IMR-90 (cell line): ENCODE measurements at regions not wholly inside any gene's neighbourhood (a gene's known extent, or its start where the extent isn't known, plus 50 kb on each side); places are given as distances from the start of the nearest gene placed in this dataset.

Experiments
- ATAC-seq: fragments of 200-7000 bp; cut with Tn5 transposase; 2 replicates; pipeline ENCODE4 v1.9.1; 2020; ENCODE audit warnings: low read depth, mild to moderate bottlenecking, moderate library complexity
- BruUV-seq: library from RNA; stranded (reverse); fragments of 400-500 nt; replicated peaks from 2 replicates; lab custom pipeline; 2021; lab: Mats Ljungman, UMichigan
- CTCF ChIA-PET: fragments of 300-600 bp; formaldehyde crosslinking; extraction: SDS; loops from one replicate; lab custom pipeline; 2021; ENCODE audit warnings: antibody characterized with exemption; lab: Yijun Ruan, JAX
- POLR2A ChIA-PET: fragments of 300-600 bp; sonication (Branson Sonifier 250); formaldehyde crosslinking; loops from one replicate; lab custom pipeline; 2022; ENCODE audit warnings: antibody characterized with exemption; ENCODE audit not compliant: unreplicated experiment; lab: Charles Lee
- DNase-seq: peaks from one replicate; pipeline ENCODE4 v3.0.0; 2013
- H2AFZ ChIP-seq: replicated peaks from 2 replicates; pipeline ENCODE3; 2013; ENCODE audit warnings: low read length, mild to moderate bottlenecking; ENCODE audit not compliant: poor library complexity
- H2AK5ac ChIP-seq: 2 replicates; pipeline ENCODE4 v1.6.1; 2013; ENCODE audit warnings: low read depth, low read length, inconsistent platforms
- H2AK9ac ChIP-seq: replicated peaks from 2 replicates; pipeline ENCODE3; 2013; ENCODE audit warnings: mild to moderate bottlenecking, low read depth, low read length, moderate library complexity; ENCODE audit not compliant: poor library complexity
- H2BK120ac ChIP-seq: 2 replicates; pipeline ENCODE4 v1.6.1; 2013; ENCODE audit warnings: low read depth, low read length, inconsistent platforms
- H2BK15ac ChIP-seq: 3 replicates; pipeline ENCODE4 v1.6.1; 2013; ENCODE audit warnings: low read depth, low read length, inconsistent platforms
- H2BK20ac ChIP-seq: 2 replicates; pipeline ENCODE4 v1.6.1; 2013; ENCODE audit warnings: low read depth, mild to moderate bottlenecking, inconsistent platforms, low read length, moderate library complexity
- H2BK5ac ChIP-seq: 2 replicates; pipeline ENCODE4 v1.6.1; 2013; ENCODE audit warnings: mild to moderate bottlenecking, low read depth, low read length, inconsistent platforms; ENCODE audit not compliant: poor library complexity, severe bottlenecking
- H3K14ac ChIP-seq: replicated peaks from 2 replicates; pipeline ENCODE4 v1.6.1; 2013; ENCODE audit warnings: low read depth, low read length, inconsistent platforms
- H3K18ac ChIP-seq: 2 replicates; pipeline ENCODE4 v1.6.1; 2013; ENCODE audit warnings: low read depth, low read length, control low read depth
- H3K23ac ChIP-seq: 2 replicates; pipeline ENCODE4 v1.6.1; 2013; ENCODE audit warnings: low read depth, low read length, inconsistent platforms
- H3K27ac ChIP-seq: 2 replicates; pipeline ENCODE4 v1.5.1; 2013; ENCODE audit warnings: mild to moderate bottlenecking, control low read depth, low read length; ENCODE audit not compliant: insufficient read depth
- H3K27me3 ChIP-seq: 2 replicates; pipeline ENCODE4 v1.6.1; 2013; ENCODE audit warnings: low read length; ENCODE audit not compliant: control insufficient read depth, insufficient read depth
- H3K36me3 ChIP-seq: 2 replicates; pipeline ENCODE4 v1.6.1; 2013; ENCODE audit warnings: low read length, mixed read lengths; ENCODE audit not compliant: control insufficient read depth, insufficient read depth
- H3K4ac ChIP-seq: 2 replicates; pipeline ENCODE4 v1.6.1; 2013; ENCODE audit warnings: low read depth, low read length, inconsistent platforms
- H3K4me1 ChIP-seq: 2 replicates; pipeline ENCODE4 v1.6.1; 2013; ENCODE audit warnings: low read length, mixed read lengths; ENCODE audit not compliant: control insufficient read depth, insufficient read depth
- H3K4me2 ChIP-seq: 2 replicates; pipeline ENCODE4 v1.6.1; 2013; ENCODE audit warnings: low read depth, mild to moderate bottlenecking, control low read depth, low read length, moderate library complexity
- H3K4me3 ChIP-seq: 2 replicates; pipeline ENCODE4 v1.5.1; 2013; ENCODE audit warnings: low read depth, mild to moderate bottlenecking, control low read depth, low read length, moderate library complexity; ENCODE audit not compliant: insufficient read depth
- H3K56ac ChIP-seq: 2 replicates; pipeline ENCODE4 v1.6.1; 2013; ENCODE audit warnings: low read length, inconsistent platforms; ENCODE audit not compliant: insufficient read depth; ENCODE audit errors: extremely low read depth
- H3K79me1 ChIP-seq, 2 experiments: 2 replicates each; pipeline ENCODE4 v1.6.1; 2013; ENCODE audit warnings: low read length in 2 of 2, inconsistent platforms in 1 of 2, low read depth in 1 of 2
- H3K9ac ChIP-seq: 2 replicates; pipeline ENCODE4 v1.6.1; 2013; ENCODE audit warnings: low read depth, low read length, control low read depth
- H3K9me1 ChIP-seq: 2 replicates; pipeline ENCODE4 v1.6.1; 2013; ENCODE audit warnings: low read length, inconsistent platforms; ENCODE audit not compliant: insufficient read depth
- H3K9me3 ChIP-seq: 2 replicates; pipeline ENCODE4 v1.6.1; 2013; ENCODE audit warnings: low read length; ENCODE audit not compliant: control insufficient read depth, insufficient read depth
- H4K20me1 ChIP-seq: 2 replicates; pipeline ENCODE4 v1.6.1; 2013; ENCODE audit warnings: low read length, inconsistent platforms; ENCODE audit not compliant: insufficient read depth
- H4K5ac ChIP-seq: 2 replicates; pipeline ENCODE4 v1.6.1; 2013; ENCODE audit warnings: mild to moderate bottlenecking, low read depth, low read length, control low read depth
- H4K8ac ChIP-seq, 2 experiments: 2 replicates each; pipeline ENCODE4 v1.6.1; 2013; ENCODE audit warnings: low read depth in 2 of 2, low read length in 2 of 2, control low read depth in 1 of 2, inconsistent platforms in 1 of 2
- H4K91ac ChIP-seq: 2 replicates; pipeline ENCODE4 v1.6.1; 2013; ENCODE audit warnings: low read depth, low read length, inconsistent platforms; ENCODE audit not compliant: insufficient read depth
- BHLHE40 ChIP-seq: fragments of 150-350 bp; IDR thresholded peaks from 2 replicates; pipeline ENCODE4 v1.6.1; 2016; ENCODE audit warnings: mild to moderate bottlenecking, low read depth, low read length
- CEBPB ChIP-seq: IDR thresholded peaks from 2 replicates; pipeline ENCODE4 v1.6.1; 2012; ENCODE audit warnings: low read depth, low read length, improper control_type of control experiment
- CHD1 ChIP-seq: IDR thresholded peaks from 2 replicates; pipeline ENCODE4 v1.6.1; 2012; ENCODE audit warnings: low read depth, low read length, improper control_type of control experiment
- FOS ChIP-seq: fragments of 150-350 bp; IDR thresholded peaks from 2 replicates; pipeline ENCODE4 v1.6.1; 2016; ENCODE audit warnings: low read depth, low read length
- MAFK ChIP-seq: IDR thresholded peaks from 2 replicates; pipeline ENCODE4 v1.6.1; 2012; ENCODE audit warnings: low read depth, low read length, improper control_type of control experiment
- MAZ ChIP-seq: IDR thresholded peaks from 2 replicates; pipeline ENCODE4 v1.6.1; 2012; ENCODE audit warnings: low read depth, mild to moderate bottlenecking, low read length, improper control_type of control experiment, moderate library complexity, borderline replicate concordance
- MXI1 ChIP-seq: IDR thresholded peaks from 2 replicates; pipeline ENCODE4 v1.6.1; 2012; ENCODE audit warnings: low read depth, mild to moderate bottlenecking, low read length, moderate library complexity, borderline replicate concordance
- NFE2L2 ChIP-seq: fragments of 150-350 bp; IDR thresholded peaks from 2 replicates; pipeline ENCODE4 v1.6.1; 2016; ENCODE audit warnings: low read depth, mild to moderate bottlenecking, low read length
- POLR2A ChIP-seq: IDR thresholded peaks from 2 replicates; pipeline ENCODE4 v1.6.1; 2012; ENCODE audit warnings: mild to moderate bottlenecking, low read depth, low read length
- RAD21 ChIP-seq: IDR thresholded peaks from 2 replicates; pipeline ENCODE4 v1.6.1; 2012; ENCODE audit warnings: low read length, improper control_type of control experiment
- RCOR1 ChIP-seq: IDR thresholded peaks from 2 replicates; pipeline ENCODE4 v1.6.1; 2012; ENCODE audit warnings: mild to moderate bottlenecking, low read length, improper control_type of control experiment; ENCODE audit not compliant: insufficient replicate concordance
- RFX5 ChIP-seq: IDR thresholded peaks from 2 replicates; pipeline ENCODE4 v1.8.0; 2012; ENCODE audit warnings: low read depth, mild to moderate bottlenecking, low read length, moderate library complexity
- SMC3 ChIP-seq: fragments of 150-350 bp; IDR thresholded peaks from 2 replicates; pipeline ENCODE4 v1.6.1; 2016; ENCODE audit warnings: low read depth, mild to moderate bottlenecking, antibody characterized with exemption, low read length, moderate library complexity
- WGBS, 2 experiments: methylation state at CpG; one replicate each; pipeline versions ENCODE4 v1.1.5 to v1.1.7; 2013; ENCODE audit warnings: missing lambda C conversion rate in 2 of 2; ENCODE audit not compliant: insufficient read length in 1 of 2; ENCODE audit errors: extremely low coverage in 2 of 2; 5-methylcytosine and 5-hydroxymethylcytosine counted together
- dilution Hi-C: fragments of 300-500 bp; cut with HindIII; formaldehyde crosslinking; loops from one replicate; pipeline ENCODE4 v1.14.3; 2018; ENCODE audit warnings: low sequenced_read_pairs; ENCODE audit not compliant: unreplicated experiment
- in situ Hi-C: fragments of 300-500 bp; cut with MboI; formaldehyde crosslinking; loops from 3 replicates; pipeline ENCODE4 v1.14.3; 2019; ENCODE audit warnings: low sequenced_read_pairs, inconsistent platforms, mixed read lengths
- intact Hi-C: fragments of 100-400 bp; cut with micrococcal nuclease; formaldehyde crosslinking; loops from 2 replicates; pipeline ENCODE4 v1.10.0; 2022
- TF ChIP-seq, protein P1 (sequence below): fragments of 150-350 bp; IDR thresholded peaks from 2 replicates; pipeline ENCODE4 v1.6.1; 2016; ENCODE audit warnings: low read depth, mild to moderate bottlenecking, low read length, moderate library complexity, borderline replicate concordance
- TF ChIP-seq, protein P2 (sequence below): conservative IDR thresholded peaks from 2 replicates; pipeline ENCODE4 v1.5.1; 2012; ENCODE audit warnings: mild to moderate bottlenecking, low read depth, low read length, improper control_type of control experiment

GRCh38 chr3:193114431-193115340 lies 126.3 kb upstream of the PLAAT1 start:
- 100% methylated on average over 1 of the region's 10 CpGs; no CpG with 5 or more reads in 1 of the 2 experiments for WGBS, 2 experiments
- no peak for ATAC-seq
- no peak overlapping the region for H3K27ac ChIP-seq
- H2BK120ac ChIP-seq = no peak overlapping the region
- no peaks in the 10 kb centered on the region for H3K9me3 ChIP-seq
- H3K36me3 ChIP-seq = no peaks in the 10 kb centered on the region
- no peak overlapping the region for H2AK9ac ChIP-seq
- no peak overlapping the region for H3K56ac ChIP-seq
- H3K9ac ChIP-seq = no peak overlapping the region
- H3K4me3 ChIP-seq = no peak overlapping the region
- no peak overlapping the region for H2AK5ac ChIP-seq
- H4K8ac ChIP-seq = no peak overlapping the region
- no peaks in the 10 kb centered on the region for H3K79me1 ChIP-seq
- no peak overlapping the region for H3K23ac ChIP-seq
- no peak overlapping the region for H3K4ac ChIP-seq
- no TSS peak for BruUV-seq
- POLR2A ChIA-PET = no interaction called here
- H4K5ac ChIP-seq = no peak overlapping the region
- H3K4me2 ChIP-seq = no peak overlapping the region
- no peak overlapping the region for H3K14ac ChIP-seq
- H4K91ac ChIP-seq = no peak overlapping the region
- H3K18ac ChIP-seq = no peak overlapping the region
- no peaks in the 10 kb centered on the region for H3K4me1 ChIP-seq
- no peak overlapping the region for H2BK5ac ChIP-seq
- dilution Hi-C loops = no loop called here
- no peaks in the 10 kb centered on the region for H4K20me1 ChIP-seq
- no peaks in the 10 kb centered on the region for H3K27me3 ChIP-seq
- H2BK20ac ChIP-seq = no peak overlapping the region
- no peak for DNase-seq
- intact Hi-C loops = no loop called here
- in situ Hi-C loops = no loop called here
- no peaks in the 10 kb centered on the region for H3K9me1 ChIP-seq
- CTCF ChIA-PET = no interaction called here
- H2AFZ ChIP-seq = no peak overlapping the region
- no peak overlapping the region for H2BK15ac ChIP-seq
- TF ChIP-seq CEBPB (no peak), POLR2A (no peak), MAZ (no peak), NFE2L2 (no peak), RCOR1 (no peak), MAFK (no peak), RAD21 (no peak), MXI1 (no peak), BHLHE40 (no peak), FOS (no peak), CHD1 (no peak), SMC3 (no peak), RFX5 (no peak)
- TF ChIP-seq, protein P1, sequence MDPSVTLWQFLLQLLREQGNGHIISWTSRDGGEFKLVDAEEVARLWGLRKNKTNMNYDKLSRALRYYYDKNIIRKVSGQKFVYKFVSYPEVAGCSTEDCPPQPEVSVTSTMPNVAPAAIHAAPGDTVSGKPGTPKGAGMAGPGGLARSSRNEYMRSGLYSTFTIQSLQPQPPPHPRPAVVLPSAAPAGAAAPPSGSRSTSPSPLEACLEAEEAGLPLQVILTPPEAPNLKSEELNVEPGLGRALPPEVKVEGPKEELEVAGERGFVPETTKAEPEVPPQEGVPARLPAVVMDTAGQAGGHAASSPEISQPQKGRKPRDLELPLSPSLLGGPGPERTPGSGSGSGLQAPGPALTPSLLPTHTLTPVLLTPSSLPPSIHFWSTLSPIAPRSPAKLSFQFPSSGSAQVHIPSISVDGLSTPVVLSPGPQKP = no peak
- TF ChIP-seq, protein P2, sequence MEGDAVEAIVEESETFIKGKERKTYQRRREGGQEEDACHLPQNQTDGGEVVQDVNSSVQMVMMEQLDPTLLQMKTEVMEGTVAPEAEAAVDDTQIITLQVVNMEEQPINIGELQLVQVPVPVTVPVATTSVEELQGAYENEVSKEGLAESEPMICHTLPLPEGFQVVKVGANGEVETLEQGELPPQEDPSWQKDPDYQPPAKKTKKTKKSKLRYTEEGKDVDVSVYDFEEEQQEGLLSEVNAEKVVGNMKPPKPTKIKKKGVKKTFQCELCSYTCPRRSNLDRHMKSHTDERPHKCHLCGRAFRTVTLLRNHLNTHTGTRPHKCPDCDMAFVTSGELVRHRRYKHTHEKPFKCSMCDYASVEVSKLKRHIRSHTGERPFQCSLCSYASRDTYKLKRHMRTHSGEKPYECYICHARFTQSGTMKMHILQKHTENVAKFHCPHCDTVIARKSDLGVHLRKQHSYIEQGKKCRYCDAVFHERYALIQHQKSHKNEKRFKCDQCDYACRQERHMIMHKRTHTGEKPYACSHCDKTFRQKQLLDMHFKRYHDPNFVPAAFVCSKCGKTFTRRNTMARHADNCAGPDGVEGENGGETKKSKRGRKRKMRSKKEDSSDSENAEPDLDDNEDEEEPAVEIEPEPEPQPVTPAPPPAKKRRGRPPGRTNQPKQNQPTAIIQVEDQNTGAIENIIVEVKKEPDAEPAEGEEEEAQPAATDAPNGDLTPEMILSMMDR = no peak
